ENCODE measurements at regions not wholly inside any gene's neighbourhood (a gene's known extent, or its start where the extent isn't known, plus 50 kb on each side); places are given as distances from the start of the nearest gene placed in this dataset.

- no peak for TF ChIP-seq ZNF532 (CRISPR knock-in tag; IDR thresholded peaks at IDR 0.05; ENCODE audit: borderline replicate concordance)
These were observed 105.9 kb upstream of the GJB6 start (continued) for GRCh38 chr13:20337884-20338551.

- DNase-seq (ENCODE audit: low spot score) (no peak), ATAC-seq (no peak)
- Mint-ChIP-seq H3K4me3 (no peak overlapping the region), H3K36me3 (no peaks in the 10 kb centered on the region), H3K27ac (no peak overlapping the region), H3K9me3 (no peaks in the 10 kb centered on the region), H3K4me1 (peaks cover 26% of the 10 kb centered on the region), H3K27me3 (ENCODE audit: low read depth) (no peaks in the 10 kb centered on the region; the same call in 1 of the 2 replicates)
- TF ChIP-seq CBFB (CRISPR knock-in tag; IDR thresholded peaks at IDR 0.05; ENCODE audit: low read depth): no peak
- no peak for TF ChIP-seq CTCF (IDR thresholded peaks at IDR 0.05)
- TF ChIP-seq FOXK1 (CRISPR knock-in tag; IDR thresholded peaks at IDR 0.05): no peak
- no peak for TF ChIP-seq SOX15 (CRISPR knock-in tag; IDR thresholded peaks at IDR 0.05)
- no peak for TF ChIP-seq RORB (CRISPR knock-in tag; IDR thresholded peaks at IDR 0.05)
- no peak for TF ChIP-seq FOXP1 (CRISPR knock-in tag; IDR thresholded peaks at IDR 0.05; ENCODE audit: borderline replicate concordance)
- TF ChIP-seq TEAD1 (CRISPR knock-in tag; IDR thresholded peaks at IDR 0.05): no peak
- no peak for TF ChIP-seq ARID4B (CRISPR knock-in tag; IDR thresholded peaks at IDR 0.05; ENCODE audit: borderline replicate concordance)
- no peak for TF ChIP-seq MLX (CRISPR knock-in tag; IDR thresholded peaks at IDR 0.05)
- no peak for TF ChIP-seq ERG (CRISPR knock-in tag; IDR thresholded peaks at IDR 0.05)
- no peak for TF ChIP-seq PRRX2 (CRISPR knock-in tag; IDR thresholded peaks at IDR 0.05)
- TF ChIP-seq ESRRA (CRISPR knock-in tag; IDR thresholded peaks at IDR 0.05; ENCODE audit: borderline replicate concordance): no peak
- no peak for TF ChIP-seq ZNF317 (CRISPR knock-in tag; IDR thresholded peaks at IDR 0.05; ENCODE audit: borderline replicate concordance, low read depth)
- TF ChIP-seq TCF7 (CRISPR knock-in tag; IDR thresholded peaks at IDR 0.05; ENCODE audit: low read depth): no peak
- TF ChIP-seq EMX1 (CRISPR knock-in tag; IDR thresholded peaks at IDR 0.05): no peak
- TF ChIP-seq ZSCAN18 (CRISPR knock-in tag; IDR thresholded peaks at IDR 0.05): no peak
- ChIA-PET CTCF (interaction anchor here (1.0 kb wide), 1 partner anchor 151 kb away, joined by 3 read pairs; no protein-coding TSS in a partner anchor), POLR2A (no interaction called here)
These were observed 104.6 kb upstream of the GJB6 start for GRCh38 chr13:20336761-20337160.

All from WTC11 (cell line).